GM23338 (cell line): ENCODE measurements at regions not wholly inside any gene's neighbourhood (a gene's known extent, or its start where the extent isn't known, plus 50 kb on each side); places are given as distances from the start of the nearest gene placed in this dataset.

Experiments
- CREB1 ChIP-seq: fragments of 250-450 bp; sonication (Bioruptor Pico); IDR thresholded peaks from 2 replicates; pipeline ENCODE4 v1.5.0; 2020; ENCODE audit warnings: low read depth, mild to moderate bottlenecking, moderate library complexity
- EZH2 ChIP-seq: fragments of 200-600 bp; sonication (generic); IDR thresholded peaks from one replicate; pipeline ENCODE4 v1.8.0; 2017; ENCODE audit warnings: antibody characterized with exemption, mild to moderate bottlenecking, low read depth; ENCODE audit not compliant: unreplicated experiment
- EZH2phosphoT487 ChIP-seq: fragments of 200-600 bp; sonication (generic); IDR thresholded peaks from one replicate; pipeline ENCODE4 v1.8.1; 2018; ENCODE audit warnings: antibody characterized with exemption; ENCODE audit not compliant: unreplicated experiment
- JUNB ChIP-seq: IDR thresholded peaks from one replicate; pipeline ENCODE4 v1.6.1; 2016; ENCODE audit warnings: antibody characterized with exemption; ENCODE audit not compliant: unreplicated experiment
- NANOG ChIP-seq: IDR thresholded peaks from 2 replicates; pipeline ENCODE4 v1.6.1; 2016; ENCODE audit warnings: antibody characterized with exemption, borderline replicate concordance
- POLR2AphosphoS5 ChIP-seq: IDR thresholded peaks from 2 replicates; pipeline ENCODE4 v1.6.1; 2016; ENCODE audit warnings: antibody characterized with exemption, low read depth
- ZNF114 ChIP-seq: fragments of 250-450 bp; sonication (Bioruptor Pico); IDR thresholded peaks from 2 replicates; pipeline ENCODE4 v1.5.0; 2020; ENCODE audit warnings: mild to moderate bottlenecking, moderate library complexity
- ZNF331 ChIP-seq: fragments of 250-450 bp; sonication (Bioruptor Pico); IDR thresholded peaks from 2 replicates; pipeline ENCODE4 v1.5.0; 2020; ENCODE audit warnings: low read depth, mild to moderate bottlenecking, moderate library complexity
- TF ChIP-seq, protein P1 (sequence below), 2 experiments: fragments of 200-600 bp in 1 of 2; sonication (generic) in 1 of 2; conservative IDR thresholded peaks; 2 replicates each; pipeline versions ENCODE4 v1.5.1 to v1.6.1; 2016 to 2017; ENCODE audit warnings: antibody characterized with exemption in 2 of 2, low read depth in 2 of 2, mild to moderate bottlenecking in 2 of 2, moderate library complexity in 1 of 2
- TF ChIP-seq, protein P2 (sequence below): IDR thresholded peaks from one replicate; pipeline ENCODE4 v1.6.1; 2018; ENCODE audit warnings: antibody characterized with exemption; ENCODE audit not compliant: unreplicated experiment
- TF ChIP-seq, protein P3 (sequence below): IDR thresholded peaks from 2 replicates; pipeline ENCODE4 v1.6.1; 2016; ENCODE audit warnings: antibody characterized with exemption
- TF ChIP-seq, protein P4 (sequence below): fragments of 250-450 bp; sonication (Bioruptor Pico); IDR thresholded peaks from 2 replicates; pipeline ENCODE4 v1.5.0; 2020; ENCODE audit warnings: mild to moderate bottlenecking, moderate library complexity

DNA sequence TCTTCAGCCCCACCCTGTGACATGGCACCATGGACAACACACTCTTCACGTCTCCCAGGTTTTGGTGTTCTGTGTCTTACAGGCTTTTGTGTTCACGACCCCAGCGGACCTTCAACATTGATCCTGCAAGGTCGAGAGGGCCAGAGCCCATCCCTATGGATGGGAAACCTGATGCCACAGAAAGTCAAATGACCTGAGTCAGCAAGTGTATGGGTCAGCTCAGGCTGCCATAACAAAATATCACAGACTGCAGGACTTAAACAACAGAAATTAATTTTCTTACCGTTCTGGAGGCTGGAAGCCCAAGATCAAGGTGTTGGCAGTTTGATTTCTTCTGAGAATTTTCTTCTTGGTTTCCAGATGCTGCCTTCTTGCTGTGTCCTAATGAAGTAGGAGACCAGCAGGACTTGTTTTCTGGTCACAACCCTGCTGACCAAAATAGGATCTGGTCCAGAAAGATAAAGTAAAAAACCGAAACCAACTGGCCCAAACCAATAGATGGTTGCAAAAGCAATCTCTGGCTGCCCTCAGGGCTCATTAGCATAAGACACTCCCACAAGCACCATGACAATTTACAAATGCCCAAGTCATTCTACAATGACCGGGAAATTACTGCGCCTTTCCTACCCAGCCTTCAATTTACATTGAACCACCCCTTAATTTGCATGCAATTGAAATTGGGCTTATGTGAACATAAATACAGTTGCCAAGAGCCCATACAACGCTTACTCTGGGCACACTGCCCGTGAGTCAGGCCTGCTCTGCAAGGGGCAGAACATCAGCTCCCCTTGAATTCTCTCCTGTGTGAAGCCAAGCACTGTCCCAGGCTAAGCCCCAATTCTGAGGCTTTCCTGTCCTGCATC, 82.9 kb upstream of the SLC22A11 start:
- TF ChIP-seq, protein P1, sequence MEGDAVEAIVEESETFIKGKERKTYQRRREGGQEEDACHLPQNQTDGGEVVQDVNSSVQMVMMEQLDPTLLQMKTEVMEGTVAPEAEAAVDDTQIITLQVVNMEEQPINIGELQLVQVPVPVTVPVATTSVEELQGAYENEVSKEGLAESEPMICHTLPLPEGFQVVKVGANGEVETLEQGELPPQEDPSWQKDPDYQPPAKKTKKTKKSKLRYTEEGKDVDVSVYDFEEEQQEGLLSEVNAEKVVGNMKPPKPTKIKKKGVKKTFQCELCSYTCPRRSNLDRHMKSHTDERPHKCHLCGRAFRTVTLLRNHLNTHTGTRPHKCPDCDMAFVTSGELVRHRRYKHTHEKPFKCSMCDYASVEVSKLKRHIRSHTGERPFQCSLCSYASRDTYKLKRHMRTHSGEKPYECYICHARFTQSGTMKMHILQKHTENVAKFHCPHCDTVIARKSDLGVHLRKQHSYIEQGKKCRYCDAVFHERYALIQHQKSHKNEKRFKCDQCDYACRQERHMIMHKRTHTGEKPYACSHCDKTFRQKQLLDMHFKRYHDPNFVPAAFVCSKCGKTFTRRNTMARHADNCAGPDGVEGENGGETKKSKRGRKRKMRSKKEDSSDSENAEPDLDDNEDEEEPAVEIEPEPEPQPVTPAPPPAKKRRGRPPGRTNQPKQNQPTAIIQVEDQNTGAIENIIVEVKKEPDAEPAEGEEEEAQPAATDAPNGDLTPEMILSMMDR (conservative IDR thresholded peaks at IDR 0.05; ENCODE audit: low read depth in 2 of 2) = no peak
- TF ChIP-seq ZNF114 (CRISPR knock-in tag) (no peak), EZH2 (no peak), EZH2phosphoT487 (no peak), CREB1 (no peak), JUNB (no peak), ZNF331 (CRISPR knock-in tag) (no peak), POLR2AphosphoS5 (no peak), NANOG (no peak)
- TF ChIP-seq, protein P2, sequence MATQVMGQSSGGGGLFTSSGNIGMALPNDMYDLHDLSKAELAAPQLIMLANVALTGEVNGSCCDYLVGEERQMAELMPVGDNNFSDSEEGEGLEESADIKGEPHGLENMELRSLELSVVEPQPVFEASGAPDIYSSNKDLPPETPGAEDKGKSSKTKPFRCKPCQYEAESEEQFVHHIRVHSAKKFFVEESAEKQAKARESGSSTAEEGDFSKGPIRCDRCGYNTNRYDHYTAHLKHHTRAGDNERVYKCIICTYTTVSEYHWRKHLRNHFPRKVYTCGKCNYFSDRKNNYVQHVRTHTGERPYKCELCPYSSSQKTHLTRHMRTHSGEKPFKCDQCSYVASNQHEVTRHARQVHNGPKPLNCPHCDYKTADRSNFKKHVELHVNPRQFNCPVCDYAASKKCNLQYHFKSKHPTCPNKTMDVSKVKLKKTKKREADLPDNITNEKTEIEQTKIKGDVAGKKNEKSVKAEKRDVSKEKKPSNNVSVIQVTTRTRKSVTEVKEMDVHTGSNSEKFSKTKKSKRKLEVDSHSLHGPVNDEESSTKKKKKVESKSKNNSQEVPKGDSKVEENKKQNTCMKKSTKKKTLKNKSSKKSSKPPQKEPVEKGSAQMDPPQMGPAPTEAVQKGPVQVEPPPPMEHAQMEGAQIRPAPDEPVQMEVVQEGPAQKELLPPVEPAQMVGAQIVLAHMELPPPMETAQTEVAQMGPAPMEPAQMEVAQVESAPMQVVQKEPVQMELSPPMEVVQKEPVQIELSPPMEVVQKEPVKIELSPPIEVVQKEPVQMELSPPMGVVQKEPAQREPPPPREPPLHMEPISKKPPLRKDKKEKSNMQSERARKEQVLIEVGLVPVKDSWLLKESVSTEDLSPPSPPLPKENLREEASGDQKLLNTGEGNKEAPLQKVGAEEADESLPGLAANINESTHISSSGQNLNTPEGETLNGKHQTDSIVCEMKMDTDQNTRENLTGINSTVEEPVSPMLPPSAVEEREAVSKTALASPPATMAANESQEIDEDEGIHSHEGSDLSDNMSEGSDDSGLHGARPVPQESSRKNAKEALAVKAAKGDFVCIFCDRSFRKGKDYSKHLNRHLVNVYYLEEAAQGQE = no peak
- TF ChIP-seq, protein P3, sequence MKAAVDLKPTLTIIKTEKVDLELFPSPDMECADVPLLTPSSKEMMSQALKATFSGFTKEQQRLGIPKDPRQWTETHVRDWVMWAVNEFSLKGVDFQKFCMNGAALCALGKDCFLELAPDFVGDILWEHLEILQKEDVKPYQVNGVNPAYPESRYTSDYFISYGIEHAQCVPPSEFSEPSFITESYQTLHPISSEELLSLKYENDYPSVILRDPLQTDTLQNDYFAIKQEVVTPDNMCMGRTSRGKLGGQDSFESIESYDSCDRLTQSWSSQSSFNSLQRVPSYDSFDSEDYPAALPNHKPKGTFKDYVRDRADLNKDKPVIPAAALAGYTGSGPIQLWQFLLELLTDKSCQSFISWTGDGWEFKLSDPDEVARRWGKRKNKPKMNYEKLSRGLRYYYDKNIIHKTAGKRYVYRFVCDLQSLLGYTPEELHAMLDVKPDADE = no peak
- TF ChIP-seq, protein P4, sequence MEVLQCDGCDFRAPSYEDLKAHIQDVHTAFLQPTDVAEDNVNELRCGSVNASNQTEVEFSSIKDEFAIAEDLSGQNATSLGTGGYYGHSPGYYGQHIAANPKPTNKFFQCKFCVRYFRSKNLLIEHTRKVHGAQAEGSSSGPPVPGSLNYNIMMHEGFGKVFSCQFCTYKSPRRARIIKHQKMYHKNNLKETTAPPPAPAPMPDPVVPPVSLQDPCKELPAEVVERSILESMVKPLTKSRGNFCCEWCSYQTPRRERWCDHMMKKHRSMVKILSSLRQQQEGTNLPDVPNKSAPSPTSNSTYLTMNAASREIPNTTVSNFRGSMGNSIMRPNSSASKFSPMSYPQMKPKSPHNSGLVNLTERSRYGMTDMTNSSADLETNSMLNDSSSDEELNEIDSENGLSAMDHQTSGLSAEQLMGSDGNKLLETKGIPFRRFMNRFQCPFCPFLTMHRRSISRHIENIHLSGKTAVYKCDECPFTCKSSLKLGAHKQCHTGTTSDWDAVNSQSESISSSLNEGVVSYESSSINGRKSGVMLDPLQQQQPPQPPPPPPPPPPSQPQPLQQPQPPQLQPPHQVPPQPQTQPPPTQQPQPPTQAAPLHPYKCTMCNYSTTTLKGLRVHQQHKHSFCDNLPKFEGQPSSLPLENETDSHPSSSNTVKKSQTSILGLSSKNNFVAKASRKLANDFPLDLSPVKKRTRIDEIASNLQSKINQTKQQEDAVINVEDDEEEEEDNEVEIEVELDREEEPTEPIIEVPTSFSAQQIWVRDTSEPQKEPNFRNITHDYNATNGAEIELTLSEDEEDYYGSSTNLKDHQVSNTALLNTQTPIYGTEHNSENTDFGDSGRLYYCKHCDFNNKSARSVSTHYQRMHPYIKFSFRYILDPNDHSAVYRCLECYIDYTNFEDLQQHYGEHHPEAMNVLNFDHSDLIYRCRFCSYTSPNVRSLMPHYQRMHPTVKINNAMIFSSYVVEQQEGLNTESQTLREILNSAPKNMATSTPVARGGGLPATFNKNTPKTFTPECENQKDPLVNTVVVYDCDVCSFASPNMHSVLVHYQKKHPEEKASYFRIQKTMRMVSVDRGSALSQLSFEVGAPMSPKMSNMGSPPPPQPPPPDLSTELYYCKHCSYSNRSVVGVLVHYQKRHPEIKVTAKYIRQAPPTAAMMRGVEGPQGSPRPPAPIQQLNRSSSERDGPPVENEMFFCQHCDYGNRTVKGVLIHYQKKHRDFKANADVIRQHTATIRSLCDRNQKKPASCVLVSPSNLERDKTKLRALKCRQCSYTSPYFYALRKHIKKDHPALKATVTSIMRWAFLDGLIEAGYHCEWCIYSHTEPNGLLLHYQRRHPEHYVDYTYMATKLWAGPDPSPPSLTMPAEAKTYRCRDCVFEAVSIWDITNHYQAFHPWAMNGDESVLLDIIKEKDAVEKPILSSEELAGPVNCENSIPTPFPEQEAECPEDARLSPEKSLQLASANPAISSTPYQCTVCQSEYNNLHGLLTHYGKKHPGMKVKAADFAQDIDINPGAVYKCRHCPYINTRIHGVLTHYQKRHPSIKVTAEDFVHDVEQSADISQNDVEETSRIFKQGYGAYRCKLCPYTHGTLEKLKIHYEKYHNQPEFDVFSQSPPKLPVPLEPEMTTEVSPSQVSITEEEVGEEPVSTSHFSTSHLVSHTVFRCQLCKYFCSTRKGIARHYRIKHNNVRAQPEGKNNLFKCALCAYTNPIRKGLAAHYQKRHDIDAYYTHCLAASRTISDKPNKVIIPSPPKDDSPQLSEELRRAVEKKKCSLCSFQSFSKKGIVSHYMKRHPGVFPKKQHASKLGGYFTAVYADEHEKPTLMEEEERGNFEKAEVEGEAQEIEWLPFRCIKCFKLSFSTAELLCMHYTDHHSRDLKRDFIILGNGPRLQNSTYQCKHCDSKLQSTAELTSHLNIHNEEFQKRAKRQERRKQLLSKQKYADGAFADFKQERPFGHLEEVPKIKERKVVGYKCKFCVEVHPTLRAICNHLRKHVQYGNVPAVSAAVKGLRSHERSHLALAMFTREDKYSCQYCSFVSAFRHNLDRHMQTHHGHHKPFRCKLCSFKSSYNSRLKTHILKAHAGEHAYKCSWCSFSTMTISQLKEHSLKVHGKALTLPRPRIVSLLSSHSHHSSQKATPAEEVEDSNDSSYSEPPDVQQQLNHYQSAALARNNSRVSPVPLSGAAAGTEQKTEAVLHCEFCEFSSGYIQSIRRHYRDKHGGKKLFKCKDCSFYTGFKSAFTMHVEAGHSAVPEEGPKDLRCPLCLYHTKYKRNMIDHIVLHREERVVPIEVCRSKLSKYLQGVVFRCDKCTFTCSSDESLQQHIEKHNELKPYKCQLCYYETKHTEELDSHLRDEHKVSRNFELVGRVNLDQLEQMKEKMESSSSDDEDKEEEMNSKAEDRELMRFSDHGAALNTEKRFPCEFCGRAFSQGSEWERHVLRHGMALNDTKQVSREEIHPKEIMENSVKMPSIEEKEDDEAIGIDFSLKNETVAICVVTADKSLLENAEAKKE (CRISPR knock-in tag) = no peak
